ENCODE measurements at regions not wholly inside any gene's neighbourhood (a gene's known extent, or its start where the extent isn't known, plus 50 kb on each side); places are given as distances from the start of the nearest gene placed in this dataset.

DNA sequence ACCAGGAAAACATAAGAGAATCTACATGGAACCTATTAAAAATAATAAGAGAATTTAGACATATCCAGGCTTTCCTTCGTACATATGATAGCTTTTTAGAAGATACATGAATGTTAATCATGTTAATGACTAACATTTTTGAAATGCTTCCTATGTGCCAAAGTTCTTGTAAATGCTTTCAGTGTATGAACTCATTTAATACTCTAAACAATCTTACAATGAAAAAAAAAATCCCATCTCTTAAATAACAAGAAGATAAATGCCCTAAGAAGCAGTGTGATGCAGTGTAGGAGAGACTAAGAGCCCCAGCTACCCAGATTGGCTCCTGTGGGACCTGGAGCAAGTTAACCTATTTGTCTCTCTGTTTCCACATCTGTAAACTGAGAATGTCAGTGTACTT lies 220.4 kb upstream of the MYOCD start:
- Histone ChIP-seq H3K4ac (ENCODE audit: low read length) (no peak overlapping the region), H3K14ac (ENCODE audit: low read length) (no peak overlapping the region), H2BK120ac (ENCODE audit: low read depth, low read length) (no peak overlapping the region), H3K9ac (ENCODE audit: low read depth, low read length, poor library complexity) (no peak overlapping the region), H2BK12ac (ENCODE audit: low read length) (no peak overlapping the region), H2AFZ (ENCODE audit: low read length) (no peak overlapping the region), H3K36me3 (replicated peaks in 1 of 2; ENCODE audit: control insufficient read depth in 2 of 2, insufficient read depth in 2 of 2, low read length in 2 of 2) (no peaks in the 10 kb centered on the region), H2AK5ac (ENCODE audit: low read depth, low read length) (no peak overlapping the region), H3K27me3 (ENCODE audit: control insufficient read depth in 3 of 3, insufficient read depth in 3 of 3, low read depth in 1 of 3, low read length in 3 of 3) (no peaks in the 10 kb centered on the region), H3K4me1 (ENCODE audit: control insufficient read depth in 2 of 2, insufficient read depth in 1 of 2, low read depth in 1 of 2, low read length in 2 of 2) (no peaks in the 10 kb centered on the region), H3K4me3 (ENCODE audit: low read length in 2 of 2) (no peak overlapping the region), H3K18ac (ENCODE audit: low read length) (no peak overlapping the region), H2BK5ac (ENCODE audit: low read length) (no peak overlapping the region), H3K79me1 (ENCODE audit: low read depth, low read length) (no peaks in the 10 kb centered on the region), H4K8ac (ENCODE audit: low read depth, low read length) (no peak overlapping the region), H3K23ac (ENCODE audit: low read depth, low read length, poor library complexity) (no peak overlapping the region), H3K9me3 (replicated peaks in 1 of 2; ENCODE audit: control insufficient read depth in 2 of 2, insufficient read depth in 1 of 2, low read depth in 1 of 2, low read length in 2 of 2) (no peaks in the 10 kb centered on the region), H2BK15ac (ENCODE audit: low read length) (no peak overlapping the region), H4K91ac (ENCODE audit: low read depth, low read length, poor library complexity) (no peak overlapping the region), H3K27ac (replicated peaks; ENCODE audit: low read length) (no peak overlapping the region), H3K4me2 (ENCODE audit: insufficient read depth, low read length, poor library complexity, severe bottlenecking) (no peak overlapping the region)
- no CpG with 5 or more reads among the region's 1 CpG for WGBS, 2 donors (ENCODE audit: extremely low coverage in 2 of 2, insufficient read length in 2 of 2, insufficient replicate concordance in 1 of 2)
- no peak for DNase-seq (ENCODE audit: low spot score)

DNA sequence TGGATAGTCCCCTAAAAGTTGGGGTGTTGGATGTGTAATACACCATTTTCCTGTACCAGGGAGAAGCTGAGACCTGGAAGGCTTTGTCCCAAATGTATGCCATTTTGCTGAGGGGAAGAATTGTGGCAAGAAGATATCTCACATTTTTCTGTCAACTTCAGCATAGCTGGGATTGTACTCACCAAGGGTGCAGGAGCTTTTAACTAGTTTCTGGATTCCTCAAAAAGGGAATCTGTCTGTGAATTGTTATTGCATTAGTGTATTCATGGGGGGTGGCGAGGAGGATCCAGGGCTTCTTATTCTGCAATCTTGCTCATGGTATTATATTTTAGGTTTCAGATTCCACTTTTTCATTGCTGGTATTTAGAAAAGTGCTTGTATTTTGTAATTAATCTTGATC lies 208.2 kb upstream of the MYOCD start:
- WGBS, 2 donors (ENCODE audit: extremely low coverage in 2 of 2, insufficient read length in 2 of 2, insufficient replicate concordance in 1 of 2): no CpG with 5 or more reads among the region's 1 CpG
- no peak overlapping the region for H2AK5ac ChIP-seq (ENCODE audit: low read depth, low read length)
- H4K8ac ChIP-seq (ENCODE audit: low read depth, low read length): no peak overlapping the region
- no peaks in the 10 kb centered on the region for H3K4me1 ChIP-seq (ENCODE audit: control insufficient read depth in 2 of 2, insufficient read depth in 1 of 2, low read depth in 1 of 2, low read length in 2 of 2)
- no peak overlapping the region for H3K14ac ChIP-seq (ENCODE audit: low read length)
- H2BK5ac ChIP-seq (ENCODE audit: low read length): no peak overlapping the region
- no peak overlapping the region for H2BK15ac ChIP-seq (ENCODE audit: low read length)
- H2BK12ac ChIP-seq (ENCODE audit: low read length): no peak overlapping the region
- no peak overlapping the region for H3K4ac ChIP-seq (ENCODE audit: low read length)
- H3K27ac ChIP-seq (replicated peaks; ENCODE audit: low read length): no peak overlapping the region
- DNase-seq (ENCODE audit: low spot score): no peak
- H3K4me2 ChIP-seq (ENCODE audit: insufficient read depth, low read length, poor library complexity, severe bottlenecking): no peak overlapping the region
- no peak overlapping the region for H3K18ac ChIP-seq (ENCODE audit: low read length)
- no peak overlapping the region for H2BK120ac ChIP-seq (ENCODE audit: low read depth, low read length)
- no peaks in the 10 kb centered on the region for H3K9me3 ChIP-seq (replicated peaks in 1 of 2; ENCODE audit: control insufficient read depth in 2 of 2, insufficient read depth in 1 of 2, low read depth in 1 of 2, low read length in 2 of 2)
- no peaks in the 10 kb centered on the region for H3K27me3 ChIP-seq (ENCODE audit: control insufficient read depth in 3 of 3, insufficient read depth in 3 of 3, low read depth in 1 of 3, low read length in 3 of 3)
- H3K4me3 ChIP-seq (ENCODE audit: low read length in 2 of 2): no peak overlapping the region
- H3K36me3 ChIP-seq (replicated peaks in 1 of 2; ENCODE audit: control insufficient read depth in 2 of 2, insufficient read depth in 2 of 2, low read length in 2 of 2): no peaks in the 10 kb centered on the region
- no peak overlapping the region for H2AFZ ChIP-seq (ENCODE audit: low read length)
- no peak overlapping the region for H3K9ac ChIP-seq (ENCODE audit: low read depth, low read length, poor library complexity)
- no peak overlapping the region for H3K23ac ChIP-seq (ENCODE audit: low read depth, low read length, poor library complexity)
- H3K79me1 ChIP-seq (ENCODE audit: low read depth, low read length): no peaks in the 10 kb centered on the region
- H4K91ac ChIP-seq (ENCODE audit: low read depth, low read length, poor library complexity): no peak overlapping the region

DNA sequence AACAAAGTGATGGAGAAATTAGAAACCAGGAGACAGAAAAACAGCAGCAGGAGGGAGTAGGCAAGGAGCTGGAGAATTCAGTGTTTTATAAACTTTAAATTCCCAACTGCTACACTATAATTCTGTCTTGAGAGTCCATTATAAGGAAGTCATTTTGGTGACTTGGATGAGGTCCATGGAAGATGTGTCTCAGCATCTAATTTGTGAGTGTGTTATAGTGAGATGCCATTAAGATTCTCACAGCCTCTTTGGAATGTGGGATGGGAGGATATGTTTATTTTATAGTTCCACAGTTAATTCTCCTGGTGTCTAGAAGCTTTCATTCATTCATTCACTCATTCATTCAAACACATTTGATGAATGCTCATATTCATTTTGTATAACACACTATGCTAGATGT lies 206.0 kb upstream of the MYOCD start:
- H3K4ac ChIP-seq (ENCODE audit: low read length): no peak overlapping the region
- no peak overlapping the region for H4K91ac ChIP-seq (ENCODE audit: low read depth, low read length, poor library complexity)
- no peak overlapping the region for H3K18ac ChIP-seq (ENCODE audit: low read length)
- no peak overlapping the region for H3K23ac ChIP-seq (ENCODE audit: low read depth, low read length, poor library complexity)
- H3K27me3 ChIP-seq (ENCODE audit: control insufficient read depth in 3 of 3, insufficient read depth in 3 of 3, low read depth in 1 of 3, low read length in 3 of 3): no peaks in the 10 kb centered on the region
- H2AK5ac ChIP-seq (ENCODE audit: low read depth, low read length): no peak overlapping the region
- no peak overlapping the region for H2BK15ac ChIP-seq (ENCODE audit: low read length)
- H3K36me3 ChIP-seq (replicated peaks in 1 of 2; ENCODE audit: control insufficient read depth in 2 of 2, insufficient read depth in 2 of 2, low read length in 2 of 2): no peaks in the 10 kb centered on the region
- H2BK120ac ChIP-seq (ENCODE audit: low read depth, low read length): no peak overlapping the region
- H3K9ac ChIP-seq (ENCODE audit: low read depth, low read length, poor library complexity): no peak overlapping the region
- no peak overlapping the region for H3K4me3 ChIP-seq (ENCODE audit: low read length in 2 of 2)
- H4K8ac ChIP-seq (ENCODE audit: low read depth, low read length): no peak overlapping the region
- no peak overlapping the region for H2BK12ac ChIP-seq (ENCODE audit: low read length)
- H2BK5ac ChIP-seq (ENCODE audit: low read length): no peak overlapping the region
- no peak overlapping the region for H3K14ac ChIP-seq (ENCODE audit: low read length)
- no peaks in the 10 kb centered on the region for H3K9me3 ChIP-seq (replicated peaks in 1 of 2; ENCODE audit: control insufficient read depth in 2 of 2, insufficient read depth in 1 of 2, low read depth in 1 of 2, low read length in 2 of 2)
- H3K27ac ChIP-seq (replicated peaks; ENCODE audit: low read length): no peak overlapping the region
- no peak overlapping the region for H2AFZ ChIP-seq (ENCODE audit: low read length)
- no peak overlapping the region for H3K4me2 ChIP-seq (ENCODE audit: insufficient read depth, low read length, poor library complexity, severe bottlenecking)
- no peaks in the 10 kb centered on the region for H3K79me1 ChIP-seq (ENCODE audit: low read depth, low read length)
- no peaks in the 10 kb centered on the region for H3K4me1 ChIP-seq (ENCODE audit: control insufficient read depth in 2 of 2, insufficient read depth in 1 of 2, low read depth in 1 of 2, low read length in 2 of 2)
- DNase-seq (ENCODE audit: low spot score): no peak

DNA sequence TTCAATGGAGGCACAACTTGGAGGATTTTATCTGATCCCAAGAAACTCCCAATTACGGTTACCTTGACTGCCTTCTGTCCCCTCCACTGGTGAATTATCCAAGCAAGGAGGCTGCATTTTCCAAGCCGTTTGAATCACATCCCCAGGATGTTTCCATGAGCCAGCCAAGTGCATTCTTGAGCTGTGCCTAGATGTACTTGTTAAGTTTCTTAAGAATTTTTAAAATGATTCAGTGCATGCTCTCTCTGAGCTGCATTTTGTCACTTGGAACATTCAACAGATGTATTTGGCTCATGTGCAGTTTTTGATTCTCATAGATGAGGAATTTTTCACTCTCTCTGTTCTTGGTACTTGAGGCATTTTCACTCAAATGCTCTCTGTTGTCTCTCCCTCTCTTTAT lies 202.6 kb upstream of the MYOCD start:
- no peaks in the 10 kb centered on the region for H3K4me1 ChIP-seq (ENCODE audit: control insufficient read depth in 2 of 2, insufficient read depth in 1 of 2, low read depth in 1 of 2, low read length in 2 of 2)
- H3K27me3 ChIP-seq (ENCODE audit: control insufficient read depth in 3 of 3, insufficient read depth in 3 of 3, low read depth in 1 of 3, low read length in 3 of 3): no peaks in the 10 kb centered on the region
- no peak overlapping the region for H3K14ac ChIP-seq (ENCODE audit: low read length)
- no peak overlapping the region for H4K91ac ChIP-seq (ENCODE audit: low read depth, low read length, poor library complexity)
- H2BK15ac ChIP-seq (ENCODE audit: low read length): no peak overlapping the region
- H2AFZ ChIP-seq (ENCODE audit: low read length): no peak overlapping the region
- no peak overlapping the region for H3K4ac ChIP-seq (ENCODE audit: low read length)
- H3K9me3 ChIP-seq (replicated peaks in 1 of 2; ENCODE audit: control insufficient read depth in 2 of 2, insufficient read depth in 1 of 2, low read depth in 1 of 2, low read length in 2 of 2): peaks cover 0 to 1% of the 10 kb centered on the region in 2 donors
- H2BK120ac ChIP-seq (ENCODE audit: low read depth, low read length): no peak overlapping the region
- no peak overlapping the region for H3K4me2 ChIP-seq (ENCODE audit: insufficient read depth, low read length, poor library complexity, severe bottlenecking)
- DNase-seq (ENCODE audit: low spot score): no peak
- no peak overlapping the region for H3K18ac ChIP-seq (ENCODE audit: low read length)
- no peak overlapping the region for H2BK5ac ChIP-seq (ENCODE audit: low read length)
- H3K9ac ChIP-seq (ENCODE audit: low read depth, low read length, poor library complexity): no peak overlapping the region
- H2BK12ac ChIP-seq (ENCODE audit: low read length): no peak overlapping the region
- H3K79me1 ChIP-seq (ENCODE audit: low read depth, low read length): no peaks in the 10 kb centered on the region
- no CpG with 5 or more reads among the region's 2 CpGs for WGBS, 2 donors (ENCODE audit: extremely low coverage in 2 of 2, insufficient read length in 2 of 2, insufficient replicate concordance in 1 of 2)
- no peak overlapping the region for H3K27ac ChIP-seq (replicated peaks; ENCODE audit: low read length)
- H2AK5ac ChIP-seq (ENCODE audit: low read depth, low read length): no peak overlapping the region
- no peak overlapping the region for H4K8ac ChIP-seq (ENCODE audit: low read depth, low read length)
- H3K36me3 ChIP-seq (replicated peaks in 1 of 2; ENCODE audit: control insufficient read depth in 2 of 2, insufficient read depth in 2 of 2, low read length in 2 of 2): no peaks in the 10 kb centered on the region
- H3K4me3 ChIP-seq (ENCODE audit: low read length in 2 of 2): no peak overlapping the region
- H3K23ac ChIP-seq (ENCODE audit: low read depth, low read length, poor library complexity): no peak overlapping the region
